SK-N-SH (cell line): ENCODE measurements at regions not wholly inside any gene's neighbourhood (a gene's known extent, or its start where the extent isn't known, plus 50 kb on each side); places are given as distances from the start of the nearest gene placed in this dataset.
"Not testable (repeated sequence)": the region's sequence is repeated elsewhere in the genome, so short reads cannot be mapped to it uniquely, and the experiment has no call there.

ENCODE experiments used
- CTCF ChIA-PET: fragments of 300-600, 350-600 bp; formaldehyde crosslinking; extraction: SDS; loops from one replicate; lab custom pipeline; 2021; lab: Yijun Ruan, JAX
- POLR2A ChIA-PET: fragments of 350-600 bp; sonication (Branson Sonifier 250); formaldehyde crosslinking; extraction: SDS; loops from one replicate; lab custom pipeline; 2020; ENCODE audit warnings: antibody characterized with exemption, inconsistent platforms; lab: Yijun Ruan, JAX
- DNase-seq: peaks from one replicate; pipeline ENCODE4 v3.0.0; 2012
- H2AFZ ChIP-seq: fragments of 200-600 bp; sonication (generic); 2 replicates; pipeline ENCODE4 v1.8.1; 2016; ENCODE audit warnings: antibody characterized with exemption, mild to moderate bottlenecking, low read depth
- H3F3A ChIP-seq: fragments of 200-600 bp; sonication (generic); replicated peaks from 2 replicates; pipeline ENCODE3; 2016; ENCODE audit warnings: antibody characterized with exemption, mild to moderate bottlenecking; ENCODE audit not compliant: insufficient read depth
- H3K27ac ChIP-seq, 2 experiments: fragments of 200-500 bp in 1 of 2; fragments of 200-600 bp in 1 of 2; sonication (Bioruptor generic) in 1 of 2; sonication (generic), shearing (Covaris generic) in 1 of 2; 2 replicates each; pipeline versions ENCODE4 v1.5.1 to v1.6.1; 2014 to 2016; ENCODE audit warnings: low read depth in 2 of 2, inconsistent platforms in 1 of 2, low read length in 1 of 2, mild to moderate bottlenecking in 1 of 2, mixed read lengths in 1 of 2
- H3K27me3 ChIP-seq: fragments of 200-600 bp; sonication (generic), shearing (Covaris generic); 2 replicates; pipeline ENCODE4 v1.6.1; 2016; ENCODE audit warnings: mixed run types; ENCODE audit not compliant: insufficient read depth
- H3K36me3 ChIP-seq, 2 experiments: fragments of 200-500 bp in 1 of 2; fragments of 200-600 bp in 1 of 2; sonication (Bioruptor generic) in 1 of 2; sonication (generic) in 1 of 2; replicated peaks in 1 of 2; 2 replicates each; pipeline versions ENCODE3 to v1.5.1; 2014 to 2016; ENCODE audit warnings: low read length in 1 of 2, mild to moderate bottlenecking in 1 of 2; ENCODE audit not compliant: insufficient read depth in 2 of 2, control insufficient read depth in 1 of 2
- H3K4me1 ChIP-seq, 2 experiments: fragments of 200-500 bp in 1 of 2; fragments of 200-600 bp in 1 of 2; sonication (Bioruptor generic) in 1 of 2; sonication (generic), shearing (Covaris generic) in 1 of 2; 2 replicates each; pipeline versions ENCODE4 v1.5.1 to v1.6.1; 2014 to 2016; ENCODE audit warnings: low read depth in 1 of 2, low read length in 1 of 2, mixed run types in 1 of 2; ENCODE audit not compliant: insufficient read depth in 2 of 2, control insufficient read depth in 1 of 2
- H3K4me2 ChIP-seq: fragments of 200-600 bp; sonication (generic), shearing (Covaris generic); 2 replicates; pipeline ENCODE4 v1.6.1; 2017; ENCODE audit warnings: mixed run types
- H3K4me3 ChIP-seq, 2 experiments: fragments of 200-500 bp in 1 of 2; fragments of 200-600 bp in 1 of 2; sonication (Bioruptor generic) in 1 of 2; sonication (generic), shearing (Covaris generic) in 1 of 2; 2 replicates each; pipeline versions ENCODE4 v1.5.1 to v1.8.1; 2014 to 2016; ENCODE audit warnings: low read depth in 2 of 2, inconsistent platforms in 1 of 2, low read length in 1 of 2, mild to moderate bottlenecking in 1 of 2, mixed read lengths in 1 of 2, moderate library complexity in 1 of 2
- H3K79me2 ChIP-seq: fragments of 200-600 bp; sonication (generic); 2 replicates; pipeline ENCODE4 v1.8.1; 2017; ENCODE audit warnings: mild to moderate bottlenecking; ENCODE audit not compliant: insufficient read depth
- H3K9ac ChIP-seq: fragments of 200-600 bp; sonication (generic); 2 replicates; pipeline ENCODE4 v1.6.1; 2017; ENCODE audit warnings: mixed run types
- H3K9me2 ChIP-seq: fragments of 200-600 bp; sonication (generic); 2 replicates; pipeline ENCODE4 v1.6.1; 2017; ENCODE audit warnings: mixed run types
- H3K9me3 ChIP-seq: fragments of 200-600 bp; sonication (generic); 2 replicates; pipeline ENCODE4 v1.6.1; 2017; ENCODE audit warnings: mixed run types, mild to moderate bottlenecking, moderate library complexity
- H4K20me1 ChIP-seq: fragments of 200-600 bp; sonication (generic); 2 replicates; pipeline ENCODE4 v1.6.1; 2017; ENCODE audit warnings: mild to moderate bottlenecking, mixed run types; ENCODE audit not compliant: insufficient read depth
- CTCF ChIP-seq: fragments of 200-600 bp; sonication (generic); IDR thresholded peaks from 2 replicates; pipeline ENCODE4 v1.6.1; 2017; ENCODE audit warnings: antibody characterized with exemption, mild to moderate bottlenecking, moderate library complexity
- IRF3 ChIP-seq: fragments of 150-350 bp; IDR thresholded peaks from 2 replicates; pipeline ENCODE4 v1.6.1; 2016; ENCODE audit warnings: mild to moderate bottlenecking, low read depth, low read length
- NRF1 ChIP-seq: IDR thresholded peaks from 2 replicates; pipeline ENCODE4 v1.6.1; 2012; ENCODE audit warnings: low read depth, mild to moderate bottlenecking, low read length
- PBX3 ChIP-seq: IDR thresholded peaks from 2 replicates; pipeline ENCODE4; 2012
- RCOR1 ChIP-seq: fragments of 150-350 bp; IDR thresholded peaks from 2 replicates; pipeline ENCODE4 v1.6.1; 2017; ENCODE audit warnings: antibody characterized with exemption, low read length
- SIN3A ChIP-seq: IDR thresholded peaks from 2 replicates; pipeline ENCODE4 v1.6.1; 2012; ENCODE audit warnings: low read depth, mild to moderate bottlenecking, low read length, moderate library complexity, borderline replicate concordance
- TCF12 ChIP-seq: IDR thresholded peaks from 2 replicates; pipeline ENCODE4 v1.4.0; 2012
- ZBTB33 ChIP-seq: IDR thresholded peaks from 2 replicates; pipeline ENCODE4 v1.4.0; 2012; ENCODE audit warnings: low read depth, borderline replicate concordance
- WGBS: methylation state at CpG from one replicate; pipeline ENCODE4 v1.1.6; 2017; ENCODE audit warnings: low lambda C conversion rate; 5-methylcytosine and 5-hydroxymethylcytosine counted together

- WGBS, result 6% methylated on average over 1 of the region's 1 CpG
- TF ChIP-seq CTCF (no peak), TCF12 (no peak), RCOR1 (no peak), IRF3 (no peak), SIN3A (no peak), ZBTB33 (no peak), PBX3 (no peak), NRF1 (no peak)
- H3K27me3 ChIP-seq, result no peaks in the 10 kb centered on the region
- H2AFZ ChIP-seq, result no peak overlapping the region
- no peaks in the 10 kb centered on the region for H3F3A ChIP-seq
- peaks cover 0 to 2% of the 10 kb centered on the region in 2 experiments; a peak in 1 of 4 replicates for H3K4me1 ChIP-seq
- H3K79me2 ChIP-seq, result no peaks in the 10 kb centered on the region
- H3K9me2 ChIP-seq, result no peaks in the 10 kb centered on the region
- CTCF ChIA-PET, result no interaction called here
- no peak overlapping the region for H3K9ac ChIP-seq
- no peak overlapping the region for H3K4me2 ChIP-seq
- no peak for DNase-seq
- POLR2A ChIA-PET, result no interaction called here
- H3K9me3 ChIP-seq, result peaks cover 9% of the 10 kb centered on the region; the same call in 1 of the 2 replicates
- H3K27ac ChIP-seq, result no peak overlapping the region
- no peaks in the 10 kb centered on the region for H3K36me3 ChIP-seq
- no peaks in the 10 kb centered on the region for H4K20me1 ChIP-seq
- H3K4me3 ChIP-seq, result no peak overlapping the region
These were observed 422.4 kb downstream of the NPIPA8 start for GRCh38 chr16:17914168-17914567.

- H3F3A ChIP-seq, result not testable (repeated sequence)
These were observed 425.0 kb downstream of the NPIPA8 start for GRCh38 chr16:17911578-17911977.

GRCh38 chr16:17906626-17907025, 429.9 kb downstream of the NPIPA8 start:
- H3K4me3 ChIP-seq, H3K36me3 ChIP-seq, POLR2A ChIA-PET, H2AFZ ChIP-seq, H3K9me3 ChIP-seq, DNase-seq, H3K9ac ChIP-seq, H4K20me1 ChIP-seq, H3K4me1 ChIP-seq, H3K27ac ChIP-seq, H3F3A ChIP-seq, H3K4me2 ChIP-seq, H3K27me3 ChIP-seq, CTCF ChIA-PET, H3K9me2 ChIP-seq, H3K79me2 ChIP-seq: not testable (repeated sequence)
- 60% methylated on average over 3 of the region's 10 CpGs for WGBS

More at GRCh38 chr16:17911578-17911977, 425.0 kb downstream of the NPIPA8 start:
- H3K36me3 ChIP-seq, H3K9me2 ChIP-seq, H3K4me1 ChIP-seq, H3K27ac ChIP-seq, H3K4me2 ChIP-seq, POLR2A ChIA-PET, H4K20me1 ChIP-seq, H3K79me2 ChIP-seq, DNase-seq, H3K27me3 ChIP-seq, H2AFZ ChIP-seq, H3K9me3 ChIP-seq, CTCF ChIA-PET, H3K9ac ChIP-seq, H3K4me3 ChIP-seq: not testable (repeated sequence)
- 25% methylated on average over 1 of the region's 1 CpG for WGBS
